ENCODE measurements at regions not wholly inside any gene's neighbourhood (a gene's known extent, or its start where the extent isn't known, plus 50 kb on each side); places are given as distances from the start of the nearest gene placed in this dataset.

DNA sequence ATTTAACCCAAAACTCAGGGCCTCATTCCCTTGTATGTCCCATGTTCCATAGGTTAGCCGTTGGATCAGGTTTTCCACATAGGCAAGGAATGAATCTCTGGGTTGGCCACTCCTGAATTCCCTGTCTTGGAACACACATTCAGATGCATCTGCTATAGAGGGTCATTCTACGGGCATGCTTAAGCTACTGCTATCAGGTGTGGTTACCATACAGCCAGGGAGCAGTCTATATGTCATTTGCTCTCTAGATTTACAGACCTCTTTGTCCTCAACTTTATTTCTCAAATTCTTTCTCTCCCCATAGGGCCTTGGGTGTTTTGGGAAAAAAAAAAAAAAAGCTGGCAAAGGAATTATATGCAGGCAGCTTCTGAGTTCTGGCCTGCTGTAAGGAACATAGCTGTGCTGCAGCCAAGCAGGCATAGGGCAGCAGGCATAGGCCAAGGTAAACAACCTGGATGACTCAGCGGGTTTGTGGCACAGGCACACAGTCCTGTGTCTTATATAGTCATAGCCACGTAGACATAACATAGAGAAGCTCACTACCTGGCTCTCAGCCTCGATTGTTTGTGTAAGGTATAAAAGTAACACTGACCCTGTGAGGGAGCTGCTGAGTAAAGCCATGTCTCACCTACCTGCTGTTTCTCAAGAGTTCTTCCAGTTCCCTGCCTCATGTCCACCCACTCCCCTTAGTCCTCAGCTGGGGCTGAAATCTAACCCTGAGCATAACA is 141.5 kb downstream of the OSTF1 start:
- H3T11ph ChIP-seq (ENCODE audit: low read length): no peak overlapping the region
- H3K4me1 ChIP-seq (ENCODE audit: insufficient read depth, low read length): no peaks in the 10 kb centered on the region
- TF ChIP-seq, protein P1, sequence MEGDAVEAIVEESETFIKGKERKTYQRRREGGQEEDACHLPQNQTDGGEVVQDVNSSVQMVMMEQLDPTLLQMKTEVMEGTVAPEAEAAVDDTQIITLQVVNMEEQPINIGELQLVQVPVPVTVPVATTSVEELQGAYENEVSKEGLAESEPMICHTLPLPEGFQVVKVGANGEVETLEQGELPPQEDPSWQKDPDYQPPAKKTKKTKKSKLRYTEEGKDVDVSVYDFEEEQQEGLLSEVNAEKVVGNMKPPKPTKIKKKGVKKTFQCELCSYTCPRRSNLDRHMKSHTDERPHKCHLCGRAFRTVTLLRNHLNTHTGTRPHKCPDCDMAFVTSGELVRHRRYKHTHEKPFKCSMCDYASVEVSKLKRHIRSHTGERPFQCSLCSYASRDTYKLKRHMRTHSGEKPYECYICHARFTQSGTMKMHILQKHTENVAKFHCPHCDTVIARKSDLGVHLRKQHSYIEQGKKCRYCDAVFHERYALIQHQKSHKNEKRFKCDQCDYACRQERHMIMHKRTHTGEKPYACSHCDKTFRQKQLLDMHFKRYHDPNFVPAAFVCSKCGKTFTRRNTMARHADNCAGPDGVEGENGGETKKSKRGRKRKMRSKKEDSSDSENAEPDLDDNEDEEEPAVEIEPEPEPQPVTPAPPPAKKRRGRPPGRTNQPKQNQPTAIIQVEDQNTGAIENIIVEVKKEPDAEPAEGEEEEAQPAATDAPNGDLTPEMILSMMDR (conservative IDR thresholded peaks at IDR 0.05): no peak
- Mint-ChIP-seq H3K36me3 (ENCODE audit: insufficient read depth in 1 of 3, low read depth in 3 of 3) (peaks cover 9 to 20% (median 17%) of the 10 kb centered on the region in 3 experiments), H3K27ac (no peak overlapping the region), H3K27me3 (ENCODE audit: low read depth) (no peaks in the 10 kb centered on the region; the same call in 1 of the 2 replicates), H3K4me3 (no peak overlapping the region), H3K4me1 (peaks cover 2 to 10% of the 10 kb centered on the region in 2 experiments; a peak in 2 of 4 replicates), H3K9me3 (peaks cover 23 to 25% of the 10 kb centered on the region in 2 experiments)
- H3K79me1 ChIP-seq (ENCODE audit: insufficient read depth, low read depth, low read length, poor library complexity, severe bottlenecking): no peaks in the 10 kb centered on the region
- no peak overlapping the region for H4K8ac ChIP-seq (replicated peaks; ENCODE audit: insufficient read length, low read depth, low read length)
- H2AFZ ChIP-seq (ENCODE audit: low read length): no peak overlapping the region
- no peak overlapping the region for H3K18ac ChIP-seq (ENCODE audit: insufficient read length, low read depth, low read length)
- H3K27me3 ChIP-seq (ENCODE audit: insufficient read depth, low read length): no peaks in the 10 kb centered on the region
- H2BK15ac ChIP-seq (ENCODE audit: low read depth, low read length): no peak overlapping the region
- H4K5ac ChIP-seq (ENCODE audit: insufficient read length, low read depth, low read length): no peak overlapping the region
- no peak overlapping the region for H3K23ac ChIP-seq (ENCODE audit: insufficient read length, low read depth, low read length)
- H3K23me2 ChIP-seq (ENCODE audit: insufficient read length, low read depth, low read length, poor library complexity, severe bottlenecking): no peaks in the 10 kb centered on the region
- H3K56ac ChIP-seq (ENCODE audit: insufficient read length, low read depth, low read length): no peak overlapping the region
- no peak overlapping the region for H3K4ac ChIP-seq (ENCODE audit: low read depth, low read length)
- no peak for DNase-seq
- no peak overlapping the region for H4K91ac ChIP-seq (ENCODE audit: insufficient read length, low read depth, low read length)
- no peak overlapping the region for H3K9ac ChIP-seq (ENCODE audit: extremely low read depth, insufficient read length, low read length)
- no peak overlapping the region for H2BK5ac ChIP-seq (ENCODE audit: insufficient read length, low read length)
- no peak overlapping the region for H2BK20ac ChIP-seq (ENCODE audit: low read depth, low read length, poor library complexity, severe bottlenecking)
- H3K79me2 ChIP-seq (ENCODE audit: insufficient read depth, low read length): no peaks in the 10 kb centered on the region
- no peaks in the 10 kb centered on the region for H4K20me1 ChIP-seq (ENCODE audit: control insufficient read depth, insufficient read depth, insufficient read length)
- no peak overlapping the region for H2AK5ac ChIP-seq (ENCODE audit: insufficient read length, low read length)
- no peak overlapping the region for H2BK120ac ChIP-seq (ENCODE audit: low read depth, low read length, poor library complexity, severe bottlenecking)
- H3K4me2 ChIP-seq (ENCODE audit: insufficient read depth, insufficient read length, low read length): no peak overlapping the region
- H3K27ac ChIP-seq (ENCODE audit: insufficient read length, low read depth, low read length): no peak overlapping the region
- no CpG with 5 or more reads among the region's 5 CpGs for WGBS (ENCODE audit: extremely low coverage, insufficient read length, low lambda C conversion rate)
- no peak overlapping the region for H3K14ac ChIP-seq (ENCODE audit: insufficient read depth, low read length)
- no peaks in the 10 kb centered on the region for H3K9me3 ChIP-seq (ENCODE audit: control insufficient read depth, low read depth, low read length)
- H2BK12ac ChIP-seq (ENCODE audit: insufficient read length, low read depth, low read length): no peak overlapping the region

All from H9 (cell line).